MM.1S (cell line): ENCODE measurements at regions not wholly inside any gene's neighbourhood (a gene's known extent, or its start where the extent isn't known, plus 50 kb on each side); places are given as distances from the start of the nearest gene placed in this dataset.

Source experiments
- DNase-seq: peaks from one replicate; pipeline ENCODE4 v3.0.0-alpha.2; 2015
- H2AFZ ChIP-seq: fragments of 300-600 bp; sonication (generic); 2 replicates; pipeline ENCODE4 v1.6.0; 2016; ENCODE audit warnings: antibody characterized with exemption, low read length
- H3F3A ChIP-seq: fragments of 300-600 bp; sonication (generic); 2 replicates; pipeline ENCODE4 v1.6.1; 2016; ENCODE audit warnings: mild to moderate bottlenecking, antibody characterized with exemption, low read length, moderate library complexity, mixed read lengths; ENCODE audit not compliant: insufficient read depth
- H3K27ac ChIP-seq: fragments of 300-600 bp; sonication (generic); 2 replicates; pipeline ENCODE4 v1.5.1; 2016; ENCODE audit warnings: mild to moderate bottlenecking, low read length
- H3K27me3 ChIP-seq: fragments of 300-600 bp; sonication (generic); replicated peaks from 2 replicates; pipeline ENCODE4 v1.6.0; 2016; ENCODE audit warnings: low read length; ENCODE audit not compliant: insufficient read depth
- H3K36me3 ChIP-seq: fragments of 300-600 bp; sonication (generic); replicated peaks from 2 replicates; pipeline ENCODE4 v1.6.1; 2016; ENCODE audit warnings: mild to moderate bottlenecking, low read length, mixed read lengths; ENCODE audit not compliant: insufficient read depth
- H3K4me1 ChIP-seq: fragments of 300-600 bp; sonication (generic); 2 replicates; pipeline ENCODE4 v1.6.1; 2016; ENCODE audit warnings: low read length, mixed read lengths
- H3K4me2 ChIP-seq: fragments of 300-600 bp; sonication (generic); 2 replicates; pipeline ENCODE4 v1.6.0; 2016; ENCODE audit warnings: low read depth, low read length
- H3K4me3 ChIP-seq: fragments of 300-600 bp; sonication (generic); 2 replicates; pipeline ENCODE4 v1.5.1; 2016; ENCODE audit warnings: low read length, mixed read lengths
- H3K79me2 ChIP-seq: fragments of 300-600 bp; sonication (generic); 2 replicates; pipeline ENCODE4 v1.6.1; 2016; ENCODE audit warnings: mixed run types, low read length, mixed read lengths
- H3K9ac ChIP-seq: fragments of 300-600 bp; sonication (generic); 2 replicates; pipeline ENCODE4 v1.6.1; 2016; ENCODE audit warnings: low read length, mixed read lengths
- H3K9me2 ChIP-seq: fragments of 300-600 bp; sonication (generic); replicated peaks from 2 replicates; pipeline ENCODE4 v1.6.1; 2016; ENCODE audit warnings: mild to moderate bottlenecking, low read length, mixed read lengths; ENCODE audit not compliant: insufficient read depth
- H3K9me3 ChIP-seq: fragments of 300-600 bp; sonication (generic); replicated peaks from 2 replicates; pipeline ENCODE4 v1.6.1; 2016; ENCODE audit warnings: mild to moderate bottlenecking, low read length, mixed read lengths; ENCODE audit not compliant: insufficient read depth
- H4K20me1 ChIP-seq: fragments of 300-600 bp; sonication (generic); 2 replicates; pipeline ENCODE4 v1.6.1; 2016; ENCODE audit warnings: mild to moderate bottlenecking, low read length, moderate library complexity, mixed read lengths; ENCODE audit not compliant: insufficient read depth
- CTCF ChIP-seq: fragments of 300-600 bp; sonication (generic); IDR thresholded peaks from 2 replicates; pipeline ENCODE4 v1.5.1; 2016; ENCODE audit warnings: antibody characterized with exemption, low read length, mixed read lengths
- EZH2 ChIP-seq: fragments of 300-600 bp; sonication (generic); optimal IDR thresholded peaks from 2 replicates; pipeline ENCODE3; 2017; ENCODE audit warnings: low read depth, mild to moderate bottlenecking, antibody characterized with exemption, low read length, mixed read lengths
- EZH2phosphoT487 ChIP-seq: fragments of 300-600 bp; sonication (generic); IDR thresholded peaks from 2 replicates; pipeline ENCODE4 v1.6.1; 2018; ENCODE audit warnings: antibody characterized with exemption, low read length

- H3K9ac ChIP-seq, result no peak overlapping the region
- no peaks in the 10 kb centered on the region for H3K36me3 ChIP-seq
- H3K27ac ChIP-seq, result no peak overlapping the region
- H3K79me2 ChIP-seq, result no peaks in the 10 kb centered on the region
- no peaks in the 10 kb centered on the region for H3K4me1 ChIP-seq
- no peaks in the 10 kb centered on the region for H3K27me3 ChIP-seq
- no peak overlapping the region for H3K4me2 ChIP-seq
- TF ChIP-seq EZH2, result no peak
- no peak for TF ChIP-seq CTCF
- TF ChIP-seq EZH2phosphoT487, result no peak
- no peak for DNase-seq
- no peaks in the 10 kb centered on the region for H3F3A ChIP-seq
- H2AFZ ChIP-seq, result no peak overlapping the region
- no peaks in the 10 kb centered on the region for H3K9me2 ChIP-seq
- no peak overlapping the region for H3K4me3 ChIP-seq
- no peaks in the 10 kb centered on the region for H4K20me1 ChIP-seq
- H3K9me3 ChIP-seq, result no peaks in the 10 kb centered on the region
Observed at GRCh38 chr3:166962911-166963310, 417.2 kb downstream of the ZBBX start.

- Histone ChIP-seq H3K4me3 (no peak overlapping the region), H3K27me3 (no peaks in the 10 kb centered on the region), H4K20me1 (no peaks in the 10 kb centered on the region), H3K9me3 (no peaks in the 10 kb centered on the region), H3F3A (no peaks in the 10 kb centered on the region), H3K4me1 (no peaks in the 10 kb centered on the region), H3K79me2 (no peaks in the 10 kb centered on the region), H2AFZ (no peak overlapping the region), H3K9me2 (no peaks in the 10 kb centered on the region), H3K36me3 (no peaks in the 10 kb centered on the region), H3K9ac (no peak overlapping the region), H3K4me2 (no peak overlapping the region), H3K27ac (no peak overlapping the region)
- no peak for DNase-seq
- TF ChIP-seq EZH2 (no peak), CTCF (no peak), EZH2phosphoT487 (no peak)
Observed at GRCh38 chr3:166957121-166957520, 423.0 kb downstream of the ZBBX start.

- Histone ChIP-seq H3K27me3 (no peaks in the 10 kb centered on the region), H3K4me3 (no peak overlapping the region), H3K4me2 (no peak overlapping the region), H3F3A (no peaks in the 10 kb centered on the region), H3K4me1 (no peaks in the 10 kb centered on the region), H3K9ac (no peak overlapping the region), H3K9me3 (no peaks in the 10 kb centered on the region), H3K36me3 (no peaks in the 10 kb centered on the region), H4K20me1 (no peaks in the 10 kb centered on the region), H3K27ac (no peak overlapping the region), H3K79me2 (no peaks in the 10 kb centered on the region), H2AFZ (no peak overlapping the region), H3K9me2 (no peaks in the 10 kb centered on the region)
- TF ChIP-seq CTCF, result no peak
- TF ChIP-seq EZH2, result no peak
- TF ChIP-seq EZH2phosphoT487, result no peak
- no peak for DNase-seq
Observed at GRCh38 chr3:166955201-166955939, 424.7 kb downstream of the ZBBX start.
